Transverse colon (tissue), 4 donors: ENCODE measurements at regions not wholly inside any gene's neighbourhood (a gene's known extent, or its start where the extent isn't known, plus 50 kb on each side); places are given as distances from the start of the nearest gene placed in this dataset.

ENCODE experiments used
- DNase-seq: peaks from one replicate; pipeline ENCODE4 v3.0.0-alpha.2; 2019
- H3K27ac ChIP-seq, 4 donors: fragments of 200-600 bp; sonication (generic); 2 replicates each; pipeline ENCODE4 v1.5.1; 2016 to 2018; ENCODE audit warnings: inconsistent platforms in 4 of 4
- H3K27me3 ChIP-seq: fragments of 200-600 bp; sonication (generic); 2 replicates; pipeline ENCODE4 v1.5.1; 2017; ENCODE audit warnings: inconsistent platforms
- H3K36me3 ChIP-seq, 4 donors: fragments of 200-600 bp; sonication (generic); 2 replicates each; pipeline ENCODE4 v1.5.1; 2017 to 2019; ENCODE audit warnings: inconsistent platforms in 4 of 4
- H3K4me1 ChIP-seq, 4 donors: fragments of 200-600 bp; sonication (generic); 2 replicates each; pipeline ENCODE4 v1.5.1; 2017 to 2020; ENCODE audit warnings: inconsistent platforms in 4 of 4
- H3K4me3 ChIP-seq, 4 donors: fragments of 200-600 bp; sonication (generic); 1 replicate in 1 of 4; 2 replicates in 3 of 4; pipeline versions ENCODE4 v1.5.1 to v1.6.1; 2017 to 2019; ENCODE audit warnings: inconsistent platforms in 4 of 4
- H3K9me3 ChIP-seq, 2 donors: fragments of 200-600 bp; sonication (generic); 2 replicates each; pipeline ENCODE4 v1.5.1; 2017 to 2019; ENCODE audit warnings: inconsistent platforms in 2 of 2
- EP300 ChIP-seq: sonication (generic); formaldehyde crosslinking; IDR thresholded peaks from one replicate; pipeline ENCODE4 v1.6.1; 2017; ENCODE audit warnings: antibody characterized with exemption, low read depth
- POLR2A ChIP-seq: fragments of 450-650 bp; IDR thresholded peaks from one replicate; pipeline ENCODE4 v1.6.1; 2016; ENCODE audit warnings: antibody characterized with exemption, mild to moderate bottlenecking, moderate library complexity
- POLR2AphosphoS5 ChIP-seq, 3 donors: sonication (generic); formaldehyde crosslinking; IDR thresholded peaks; one replicate each; pipeline ENCODE4 v1.6.1; 2016; ENCODE audit warnings: antibody characterized with exemption in 3 of 3
- WGBS, 2 donors: methylation state at CpG; one replicate each; pipeline ENCODE4 v1.1.5; 2018; ENCODE audit warnings: low coverage in 1 of 2; 5-methylcytosine and 5-hydroxymethylcytosine counted together
- in situ Hi-C, 4 donors: fragments of 200-750 bp; cut with MboI; loops; one replicate each; pipeline versions ENCODE4 v1.15.0 to v1.15.1; 2017; ENCODE audit warnings: low sequenced_read_pairs in 3 of 4, low pct_ligation_motif_present in 1 of 4, low pct_unique_long_range_greater_than_20kb in 1 of 4
- intact Hi-C: fragments of 100-400 bp; cut with DNase I; formaldehyde crosslinking; loops from one replicate; pipeline ENCODE4 v1.15.1; 2023; ENCODE audit warnings: low total_unique reads
- TF ChIP-seq, protein P1 (sequence below), 5 experiments: fragments of 200-600 bp in 3 of 5; fragments of 450-650 bp in 2 of 5; sonication (generic) in 3 of 5; IDR thresholded peaks; 1 replicate in 2 of 5; 2 replicates in 3 of 5; pipeline ENCODE4 v1.5.1; 2016 to 2017; ENCODE audit warnings: antibody characterized with exemption in 5 of 5, inconsistent platforms in 3 of 5, mild to moderate bottlenecking in 2 of 5, moderate library complexity in 1 of 5

DNA sequence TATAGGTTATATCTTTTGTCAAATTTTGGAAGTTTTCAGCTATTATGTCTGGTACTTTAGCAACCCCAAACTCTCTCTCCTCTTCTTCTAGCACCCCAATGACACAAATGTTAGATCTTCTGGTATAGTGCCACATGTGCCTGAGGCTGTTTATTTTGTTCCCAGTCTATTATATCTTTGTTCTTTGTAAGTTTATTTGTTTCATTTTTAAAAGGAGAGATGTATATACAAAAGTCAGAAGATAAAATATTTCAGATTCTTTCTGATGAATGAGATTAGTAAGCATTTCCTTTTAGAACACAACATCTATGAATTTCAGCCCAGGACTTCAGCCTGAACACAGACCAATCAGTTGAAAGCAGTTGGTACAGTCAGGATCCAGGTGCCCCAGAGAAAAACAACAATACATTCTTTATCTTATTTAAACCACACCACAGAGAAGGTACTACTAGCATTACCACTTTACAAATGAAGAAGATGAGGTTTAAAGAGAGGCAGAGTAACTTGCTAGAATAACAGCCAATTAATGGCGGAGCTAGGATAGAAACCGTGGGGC is 114.1 kb upstream of the BTG1 start:
- Histone ChIP-seq H3K27ac (no peak overlapping the region), H3K4me1 (no peaks in the 10 kb centered on the region), H3K4me3 (no peak overlapping the region), H3K27me3 (no peaks in the 10 kb centered on the region), H3K36me3 (no peaks in the 10 kb centered on the region), H3K9me3 (no peaks in the 10 kb centered on the region)
- TF ChIP-seq POLR2A: no peak
- no peak for TF ChIP-seq POLR2AphosphoS5 (IDR thresholded peaks at IDR 0.05)
- TF ChIP-seq, protein P1, sequence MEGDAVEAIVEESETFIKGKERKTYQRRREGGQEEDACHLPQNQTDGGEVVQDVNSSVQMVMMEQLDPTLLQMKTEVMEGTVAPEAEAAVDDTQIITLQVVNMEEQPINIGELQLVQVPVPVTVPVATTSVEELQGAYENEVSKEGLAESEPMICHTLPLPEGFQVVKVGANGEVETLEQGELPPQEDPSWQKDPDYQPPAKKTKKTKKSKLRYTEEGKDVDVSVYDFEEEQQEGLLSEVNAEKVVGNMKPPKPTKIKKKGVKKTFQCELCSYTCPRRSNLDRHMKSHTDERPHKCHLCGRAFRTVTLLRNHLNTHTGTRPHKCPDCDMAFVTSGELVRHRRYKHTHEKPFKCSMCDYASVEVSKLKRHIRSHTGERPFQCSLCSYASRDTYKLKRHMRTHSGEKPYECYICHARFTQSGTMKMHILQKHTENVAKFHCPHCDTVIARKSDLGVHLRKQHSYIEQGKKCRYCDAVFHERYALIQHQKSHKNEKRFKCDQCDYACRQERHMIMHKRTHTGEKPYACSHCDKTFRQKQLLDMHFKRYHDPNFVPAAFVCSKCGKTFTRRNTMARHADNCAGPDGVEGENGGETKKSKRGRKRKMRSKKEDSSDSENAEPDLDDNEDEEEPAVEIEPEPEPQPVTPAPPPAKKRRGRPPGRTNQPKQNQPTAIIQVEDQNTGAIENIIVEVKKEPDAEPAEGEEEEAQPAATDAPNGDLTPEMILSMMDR (IDR thresholded peaks at IDR 0.05): no peak
- no peak for TF ChIP-seq EP300
- in situ Hi-C loops (no loop called here), intact Hi-C loops (no loop called here)
- 95 to 96% methylated on average over 2 of the region's 2 CpGs for WGBS, 2 donors
- DNase-seq: no peak

DNA sequence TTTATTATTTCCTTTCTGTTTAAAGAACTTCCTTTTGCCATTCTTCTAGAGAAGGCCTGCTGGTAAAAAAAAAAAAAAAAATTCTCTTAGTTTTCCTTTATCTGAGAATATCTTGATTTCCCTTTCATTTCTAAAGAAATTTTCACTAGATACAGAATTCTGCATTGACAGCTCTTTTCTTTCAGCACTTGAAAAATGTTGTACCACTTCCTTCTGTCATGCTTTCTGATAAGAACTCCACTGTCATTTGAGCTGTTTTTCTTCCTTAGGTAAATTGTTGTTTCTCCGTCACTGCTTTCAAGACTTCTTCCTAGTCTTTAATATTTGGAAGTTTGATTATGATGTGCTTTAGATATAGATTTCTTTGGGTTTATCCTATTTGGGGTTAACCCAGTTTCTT is 113.6 kb upstream of the BTG1 start:
- no peaks in the 10 kb centered on the region for H3K4me1 ChIP-seq
- intact Hi-C loops (no loop called here), in situ Hi-C loops (no loop called here)
- no peak overlapping the region for H3K27ac ChIP-seq
- 93 to 100% methylated on average over 1 of the region's 1 CpG for WGBS, 2 donors
- no peak for DNase-seq
- H3K9me3 ChIP-seq: no peaks in the 10 kb centered on the region
- H3K27me3 ChIP-seq: no peaks in the 10 kb centered on the region
- TF ChIP-seq POLR2A (no peak), POLR2AphosphoS5 (IDR thresholded peaks at IDR 0.05) (no peak), EP300 (no peak)
- TF ChIP-seq, protein P1 (IDR thresholded peaks at IDR 0.05): no peak
- no peaks in the 10 kb centered on the region for H3K36me3 ChIP-seq
- no peak overlapping the region for H3K4me3 ChIP-seq

DNA sequence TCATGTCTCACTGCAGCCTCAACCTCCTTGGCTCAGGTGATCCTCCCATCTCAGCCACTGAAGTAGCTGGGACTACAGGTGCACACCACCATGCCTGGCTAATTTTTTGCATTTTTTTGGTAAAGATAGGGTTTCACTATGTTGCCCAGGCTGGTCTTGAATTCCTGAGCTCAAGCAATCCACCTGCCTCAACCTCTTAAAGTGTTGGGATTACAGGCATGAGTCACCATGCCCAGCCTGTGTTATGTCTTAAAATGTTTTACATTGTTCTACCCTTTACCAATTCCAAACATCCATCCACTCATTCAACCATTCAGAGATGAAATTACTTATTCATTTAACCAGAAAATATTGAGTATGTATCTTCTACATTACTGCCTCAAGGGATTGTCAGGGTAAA is 111.6 kb upstream of the BTG1 start:
- TF ChIP-seq EP300: no peak
- TF ChIP-seq, protein P1 (IDR thresholded peaks at IDR 0.05): no peak
- no peak for TF ChIP-seq POLR2AphosphoS5 (IDR thresholded peaks at IDR 0.05)
- no peak for TF ChIP-seq POLR2A
- Histone ChIP-seq H3K36me3 (no peaks in the 10 kb centered on the region), H3K9me3 (no peaks in the 10 kb centered on the region), H3K4me3 (no peak overlapping the region), H3K27me3 (no peaks in the 10 kb centered on the region), H3K4me1 (no peaks in the 10 kb centered on the region), H3K27ac (no peak overlapping the region)
- intact Hi-C loops: no loop called here
- in situ Hi-C loops: no loop called here
- DNase-seq: no peak

DNA sequence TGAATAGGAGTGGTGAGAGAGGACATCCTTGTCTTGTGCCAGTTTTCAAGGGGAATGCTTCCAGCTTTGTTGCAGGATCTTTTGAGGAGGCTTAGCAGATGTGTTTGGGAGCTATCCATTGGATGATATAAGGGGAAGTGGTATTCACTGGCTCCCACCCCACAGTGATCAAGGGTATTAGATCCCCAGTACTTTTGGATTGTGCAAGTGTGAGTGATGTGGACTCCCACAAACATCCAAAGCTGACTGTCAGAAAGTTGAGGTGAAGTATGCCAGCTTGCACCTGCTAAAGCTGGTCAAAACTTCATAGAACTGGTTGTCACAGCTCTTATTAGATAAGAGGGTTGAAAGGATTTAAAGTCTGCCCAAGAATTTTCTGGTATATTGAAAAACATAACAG is 110.1 kb upstream of the BTG1 start:
- no peak overlapping the region for H3K27ac ChIP-seq
- H3K9me3 ChIP-seq: no peaks in the 10 kb centered on the region
- H3K4me1 ChIP-seq: no peaks in the 10 kb centered on the region
- H3K4me3 ChIP-seq: no peak overlapping the region
- H3K36me3 ChIP-seq: no peaks in the 10 kb centered on the region
- in situ Hi-C loops: no loop called here
- DNase-seq: no peak
- TF ChIP-seq EP300: no peak
- TF ChIP-seq POLR2A: no peak
- TF ChIP-seq POLR2AphosphoS5 (IDR thresholded peaks at IDR 0.05): no peak
- TF ChIP-seq, protein P1 (IDR thresholded peaks at IDR 0.05): no peak
- H3K27me3 ChIP-seq: no peaks in the 10 kb centered on the region
- intact Hi-C loops: no loop called here
